ENCODE measurements at regions not wholly inside any gene's neighbourhood (a gene's known extent, or its start where the extent isn't known, plus 50 kb on each side); places are given as distances from the start of the nearest gene placed in this dataset.

DNA sequence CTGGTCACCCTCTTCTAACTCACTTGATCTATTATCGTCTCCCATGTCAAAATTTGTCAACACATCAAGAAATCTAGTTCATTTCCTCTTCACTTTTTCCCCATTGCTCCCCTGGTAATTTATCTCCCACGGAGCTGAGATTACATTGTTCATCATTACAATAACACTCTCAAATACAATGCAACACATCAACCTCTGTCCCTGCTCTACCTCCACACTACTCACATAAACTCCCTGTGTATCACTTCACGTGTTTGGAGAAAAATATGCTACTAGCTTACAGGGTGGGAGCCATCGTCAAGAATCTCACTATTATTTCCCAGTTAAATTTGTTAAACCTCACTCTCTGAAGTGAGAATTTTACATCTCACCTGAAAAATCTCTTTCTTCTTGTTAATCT is 1006.4 kb downstream of the ARAP2 start:
- no peak for DNase-seq

DNA sequence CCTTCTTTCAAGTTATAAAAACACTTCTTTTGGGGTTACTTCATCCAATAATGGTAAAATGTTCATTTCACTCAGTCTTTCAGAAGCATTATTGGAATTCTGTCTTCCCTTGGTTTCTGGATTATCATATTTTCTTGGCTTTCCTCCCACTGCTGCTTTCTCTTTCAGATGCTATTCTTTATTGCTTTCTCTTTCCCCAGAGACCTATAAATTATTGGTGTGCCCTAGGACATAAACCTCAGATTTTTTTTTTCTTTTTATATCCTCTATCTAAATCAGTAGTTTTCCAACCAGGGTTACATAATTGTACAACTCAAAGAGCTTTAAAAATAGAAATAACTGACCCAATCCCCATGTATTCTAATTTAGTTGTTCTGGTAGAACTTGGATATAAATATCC is 1005.5 kb downstream of the ARAP2 start:
- DNase-seq: no peak

DNA sequence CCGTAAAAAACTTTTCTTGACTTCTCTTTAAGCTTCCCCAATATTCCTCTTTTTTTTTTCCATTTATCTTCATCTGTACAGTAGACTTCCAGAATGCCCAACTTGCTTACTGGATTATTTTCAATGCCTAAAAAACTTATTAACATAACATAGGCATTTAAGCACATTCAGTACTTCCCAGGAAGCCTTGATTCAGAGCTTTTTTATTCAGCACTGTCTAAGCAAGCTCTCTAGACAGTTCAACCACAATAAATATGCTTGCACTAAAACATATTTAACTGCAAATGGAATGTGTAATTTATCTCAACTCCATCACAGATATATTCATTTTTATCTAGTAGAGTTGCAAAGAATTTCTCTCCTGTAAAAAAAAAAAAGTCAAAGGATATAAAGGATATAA is 997.8 kb downstream of the ARAP2 start:
- DNase-seq: no peak

DNA sequence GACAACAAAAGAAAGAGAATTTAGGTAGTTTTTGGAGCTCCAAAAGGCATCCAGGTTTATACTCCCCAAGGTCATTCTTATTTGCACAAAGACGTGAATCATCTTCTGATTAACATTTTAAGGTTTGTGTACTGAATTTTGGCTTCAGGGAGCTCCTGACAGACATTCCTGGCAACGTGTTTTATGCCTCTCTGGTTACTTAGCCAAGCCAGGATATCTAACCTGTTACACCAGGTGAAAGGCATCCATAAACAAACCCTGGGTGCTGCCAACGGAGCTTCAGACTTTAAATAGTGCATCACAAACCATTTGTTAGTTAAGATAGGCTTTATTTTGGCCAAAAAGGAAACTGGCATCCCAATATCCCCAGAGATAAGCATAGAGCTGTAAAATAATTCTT is 997.3 kb downstream of the ARAP2 start:
- DNase-seq: no peak

DNA sequence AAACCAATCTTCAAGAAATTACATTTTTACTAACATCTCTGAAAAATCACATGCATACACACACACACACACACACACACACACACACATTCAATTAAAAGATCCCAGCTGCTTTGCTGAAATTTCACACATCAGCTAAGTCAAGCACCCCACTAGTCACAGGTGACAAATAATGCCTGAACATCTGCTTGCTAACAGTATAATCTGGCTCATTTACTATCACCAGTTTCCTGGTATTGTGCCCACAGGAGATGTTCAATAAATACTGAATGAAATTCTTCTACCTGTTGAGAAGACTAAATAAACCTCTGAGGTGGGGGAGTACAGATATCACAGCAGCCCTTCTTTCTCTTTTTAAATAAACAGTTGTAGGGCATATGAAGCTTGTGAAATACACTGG is 994.0 kb downstream of the ARAP2 start:
- DNase-seq: no peak

DNA sequence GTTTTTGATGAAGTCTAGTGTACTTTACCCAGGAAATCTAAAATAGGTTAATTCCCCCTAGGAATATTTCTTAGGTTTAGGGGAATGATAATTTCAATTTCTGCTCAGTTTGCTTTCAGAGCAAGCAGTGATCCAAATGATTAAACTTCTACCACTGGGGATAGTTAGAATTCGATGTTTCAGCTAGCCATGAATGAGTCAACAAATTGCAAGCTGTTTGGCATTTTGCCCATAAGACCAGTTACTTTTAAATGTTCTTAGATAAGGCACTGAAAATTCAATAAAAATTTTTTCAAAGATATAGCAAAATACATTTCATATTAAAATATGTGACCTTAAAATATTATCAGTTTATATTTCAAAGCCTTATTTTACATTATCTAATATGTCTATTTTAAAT is 993.6 kb downstream of the ARAP2 start:
- peak; percentile 1 for DNase-seq

DNA sequence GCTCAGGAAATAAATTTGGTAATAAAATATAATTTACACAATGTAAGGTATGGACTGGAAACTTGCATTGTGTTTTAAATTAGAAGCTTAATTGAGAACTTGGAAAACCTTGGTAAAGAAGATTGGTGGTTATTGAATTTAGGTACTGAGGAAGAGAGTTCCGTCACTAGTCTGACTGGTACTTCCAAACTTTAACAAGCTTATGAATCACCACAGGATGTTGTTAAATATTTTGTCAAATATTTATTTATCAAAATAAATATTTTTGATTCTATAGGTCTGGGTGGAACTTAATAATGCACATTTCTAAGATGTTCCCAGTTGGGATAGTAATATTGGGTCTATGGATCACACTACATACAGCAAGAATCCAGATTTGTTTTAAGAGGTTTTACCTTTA is 992.2 kb downstream of the ARAP2 start:
- no peak for DNase-seq

DNA sequence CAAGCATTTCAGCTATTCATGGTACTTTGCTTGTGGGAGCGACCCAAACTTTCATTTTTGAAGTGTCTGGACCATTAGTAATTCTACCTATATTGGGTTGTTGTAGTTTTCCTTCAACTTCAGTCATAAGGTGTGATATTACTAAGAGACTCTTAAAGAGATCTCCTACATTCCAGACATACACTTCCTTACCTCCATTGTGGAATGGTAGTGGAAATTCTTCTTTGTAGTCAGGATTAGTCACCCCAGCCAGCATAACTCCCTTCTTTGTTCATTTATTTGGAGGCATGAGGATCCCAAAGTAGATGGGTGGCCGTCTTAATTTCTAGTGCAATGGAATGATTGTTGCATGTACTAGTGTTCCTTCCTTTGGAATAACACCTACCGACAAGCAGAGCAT is 991.4 kb downstream of the ARAP2 start:
- no peak for DNase-seq

DNA sequence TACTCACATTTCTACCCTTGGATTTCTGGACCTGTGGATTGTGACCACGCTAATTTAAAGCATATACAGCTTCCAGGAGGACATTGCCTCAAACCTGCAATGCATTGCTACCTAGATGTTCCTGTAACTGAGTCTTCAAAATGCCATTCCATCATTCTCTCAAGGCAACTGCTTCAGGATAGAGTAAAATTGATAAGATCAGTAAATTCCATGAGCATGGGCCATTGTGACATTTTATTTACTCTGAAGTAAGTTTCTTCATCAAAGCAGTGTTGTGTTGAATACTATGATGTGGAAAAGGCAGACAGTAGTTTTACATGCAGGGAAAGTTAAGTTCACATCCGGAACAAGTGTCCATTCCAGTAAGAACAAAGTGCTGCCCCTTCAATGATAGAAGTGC is 991.0 kb downstream of the ARAP2 start:
- no peak for DNase-seq

DNA sequence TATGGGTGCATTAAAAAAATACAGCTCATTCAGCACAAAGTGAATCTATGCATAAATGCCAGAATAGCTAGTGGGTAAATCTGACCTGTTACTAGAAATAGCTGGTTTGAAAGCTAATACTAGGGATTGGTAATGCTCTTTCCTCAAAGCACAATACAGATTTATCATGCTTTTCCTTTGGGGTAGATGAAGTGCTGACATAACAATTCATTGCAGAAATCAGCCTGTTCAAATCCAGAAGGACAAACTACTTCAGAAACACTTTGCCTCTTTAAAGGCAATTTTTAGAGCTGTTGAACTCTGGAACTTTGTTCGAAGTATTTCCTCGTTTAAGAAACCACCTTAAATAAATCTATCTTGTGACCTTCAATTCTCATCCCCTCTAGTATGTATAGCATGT is 957.9 kb downstream of the ARAP2 start:
- no peak for DNase-seq

DNA sequence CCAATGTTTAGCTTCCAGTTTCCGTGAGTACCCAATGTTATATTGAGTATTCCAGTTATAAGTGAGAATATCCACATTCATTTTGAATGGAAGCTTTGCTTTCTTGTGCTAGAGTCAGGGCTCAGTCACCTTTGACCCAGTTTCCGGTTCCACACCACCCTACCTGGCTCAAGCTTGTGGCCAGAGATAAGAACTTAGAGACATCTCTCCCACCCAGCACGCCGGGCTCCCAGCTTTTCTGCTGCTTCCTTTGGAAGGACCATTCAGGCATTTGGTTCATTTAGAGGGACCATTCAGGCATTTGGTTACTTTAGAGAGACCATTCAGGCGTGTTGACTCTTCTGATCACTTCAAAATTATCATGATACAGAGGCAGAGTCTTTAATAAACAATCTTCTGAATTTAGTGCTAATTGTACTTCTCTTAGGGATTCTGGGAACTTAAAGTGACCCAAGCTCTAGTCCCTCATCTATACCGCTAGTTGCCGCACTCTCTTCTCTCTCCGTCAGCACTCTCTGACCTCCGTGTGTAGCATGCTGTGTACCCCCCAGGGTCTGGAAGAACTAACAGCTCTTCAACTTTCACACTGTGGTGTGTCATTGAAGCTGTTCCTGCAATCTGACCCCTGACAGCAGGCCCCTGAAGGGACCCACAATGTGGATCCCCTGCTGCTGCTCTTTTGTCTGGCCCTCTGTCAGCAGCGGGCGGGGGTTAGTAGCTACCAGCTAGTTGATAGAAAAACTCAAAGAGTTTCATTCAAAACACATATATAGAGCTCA is 943.1 kb downstream of the ARAP2 start:
- no peak for DNase-seq

DNA sequence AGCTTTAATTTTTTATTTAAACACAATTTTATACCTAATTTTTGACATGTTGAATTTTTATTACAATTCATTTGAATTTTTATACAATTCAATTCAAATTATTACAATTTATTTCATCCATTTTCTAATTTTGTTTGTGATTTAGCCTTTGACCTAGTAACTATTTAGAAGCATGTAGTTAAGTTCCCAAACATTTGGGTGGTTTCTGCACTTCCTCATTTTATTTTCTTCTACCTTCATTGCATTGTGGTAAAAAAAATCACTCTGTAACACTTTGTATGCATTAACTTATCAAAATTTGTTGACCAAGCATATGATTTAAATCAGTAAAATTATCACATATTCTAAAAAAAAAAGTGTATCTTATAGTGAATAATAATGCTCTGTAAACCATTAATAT is 928.9 kb downstream of the ARAP2 start:
- DNase-seq: no peak

DNA sequence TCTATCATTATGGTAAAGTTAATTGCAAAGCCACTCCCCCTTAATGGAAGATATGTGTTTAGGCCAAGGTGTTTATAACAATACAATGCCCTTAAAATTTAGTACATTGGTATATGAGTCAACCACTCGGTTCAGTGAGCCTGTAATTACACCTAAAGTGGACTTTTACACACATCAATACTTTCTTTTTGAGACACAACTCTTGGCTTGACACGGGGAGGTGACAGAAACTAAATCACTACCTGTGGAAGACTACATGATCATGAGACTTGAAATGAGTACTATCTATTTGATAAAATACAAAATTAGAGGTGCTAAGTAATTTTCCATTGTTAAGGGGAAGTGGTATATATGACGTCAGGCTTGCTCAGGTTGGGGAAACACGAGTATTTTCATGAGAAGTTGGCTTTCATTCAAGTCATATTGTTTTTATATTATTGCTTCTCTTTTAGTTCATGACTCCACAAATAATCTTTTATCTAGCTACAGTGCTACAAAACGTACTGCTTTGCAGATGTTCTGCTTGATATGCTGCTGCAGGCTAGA is 918.3 kb downstream of the ARAP2 start:
- no peak for DNase-seq

DNA sequence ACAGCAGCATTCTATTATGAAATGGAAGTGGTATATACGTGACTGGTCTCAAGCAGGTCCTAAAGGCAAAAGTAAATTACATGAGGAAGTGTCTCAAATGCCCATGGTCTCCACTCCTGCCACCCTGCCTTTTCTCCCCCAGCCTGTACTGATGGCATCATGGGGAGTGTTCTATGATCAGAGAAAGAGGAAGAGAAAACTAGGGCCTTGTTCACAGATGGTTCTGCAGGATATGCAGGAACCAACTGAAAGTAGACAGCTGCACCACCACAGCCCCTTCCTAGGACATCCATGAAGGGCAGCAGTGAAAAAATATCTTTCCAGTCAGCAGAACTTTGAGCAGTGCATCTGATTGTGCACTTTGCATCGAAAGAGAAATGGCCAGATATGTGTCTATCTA is 901.5 kb downstream of the ARAP2 start:
- no peak for DNase-seq

DNA sequence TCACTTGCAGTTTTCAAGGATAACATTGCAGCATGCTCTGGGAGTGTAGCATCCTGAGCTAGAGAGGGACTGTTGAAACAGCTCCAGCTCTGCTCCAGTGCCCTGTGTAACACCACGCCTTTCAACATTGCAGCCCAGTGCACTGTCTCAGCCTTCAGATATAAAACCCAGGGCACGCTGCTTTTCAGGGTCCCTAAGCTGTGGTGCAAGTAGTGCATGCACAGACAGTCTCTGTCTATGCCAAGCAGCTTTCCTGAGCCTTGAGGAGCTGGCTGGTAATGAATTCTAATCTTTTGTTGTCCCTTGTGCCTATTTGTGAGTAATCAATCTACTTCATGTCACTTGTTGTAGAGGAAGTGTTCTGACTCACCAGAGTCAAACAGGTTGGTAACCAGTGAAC is 897.0 kb downstream of the ARAP2 start:
- no peak for DNase-seq

DNA sequence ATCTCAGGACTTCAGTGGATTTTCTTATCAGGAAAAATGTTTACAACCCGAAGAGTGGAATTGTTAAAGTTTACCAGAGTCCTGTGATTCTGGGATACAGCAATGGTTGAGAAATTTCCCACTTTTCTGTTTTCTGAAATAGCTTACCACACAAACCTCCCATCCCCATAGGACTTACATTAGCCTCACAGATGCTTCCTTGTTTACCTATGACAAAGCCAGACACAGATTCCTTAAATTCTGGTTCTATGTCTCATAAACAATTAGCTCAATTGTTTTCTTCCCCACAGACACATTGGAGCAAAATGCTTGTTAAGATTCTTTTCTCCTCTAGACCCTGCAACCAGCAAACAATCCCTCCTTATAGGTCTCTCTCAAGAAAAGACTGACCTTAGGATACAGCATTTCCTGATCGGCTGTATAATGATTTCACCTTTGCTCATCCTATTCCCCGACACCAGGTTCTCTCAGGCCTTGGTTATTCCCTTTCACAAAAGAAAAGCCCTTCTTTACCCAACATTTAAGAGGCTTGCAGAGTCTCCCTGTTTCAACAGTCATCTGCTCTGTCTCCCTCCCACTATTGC is 886.2 kb downstream of the ARAP2 start:
- DNase-seq: no peak

DNA sequence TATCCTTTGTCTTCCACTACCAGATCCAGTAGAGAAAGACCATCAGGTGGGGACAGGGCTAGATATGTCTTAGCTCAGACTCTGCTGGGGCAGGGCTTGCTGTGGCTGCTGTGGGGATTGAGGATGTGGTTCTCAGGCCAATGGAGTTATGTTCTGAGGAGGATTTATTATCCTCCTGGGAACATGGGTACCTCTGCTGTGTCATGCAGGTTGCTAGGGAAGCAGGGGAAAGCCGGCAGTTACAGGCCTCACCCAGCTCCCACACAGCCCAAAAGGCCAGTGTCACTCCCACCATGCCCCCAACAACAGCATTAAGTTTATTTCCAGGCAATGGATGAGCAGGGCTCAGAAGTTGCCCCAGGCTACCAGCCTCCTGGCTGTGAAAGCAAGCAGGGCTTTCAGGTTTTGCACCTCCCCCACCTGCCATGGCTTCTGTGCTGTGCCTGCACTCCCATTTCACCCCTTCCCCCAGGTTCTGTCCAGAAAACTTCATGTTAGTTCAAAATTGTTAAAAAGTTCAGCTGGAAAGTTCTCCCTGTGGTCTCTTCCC is 879.9 kb downstream of the ARAP2 start:
- DNase-seq: no peak

DNA sequence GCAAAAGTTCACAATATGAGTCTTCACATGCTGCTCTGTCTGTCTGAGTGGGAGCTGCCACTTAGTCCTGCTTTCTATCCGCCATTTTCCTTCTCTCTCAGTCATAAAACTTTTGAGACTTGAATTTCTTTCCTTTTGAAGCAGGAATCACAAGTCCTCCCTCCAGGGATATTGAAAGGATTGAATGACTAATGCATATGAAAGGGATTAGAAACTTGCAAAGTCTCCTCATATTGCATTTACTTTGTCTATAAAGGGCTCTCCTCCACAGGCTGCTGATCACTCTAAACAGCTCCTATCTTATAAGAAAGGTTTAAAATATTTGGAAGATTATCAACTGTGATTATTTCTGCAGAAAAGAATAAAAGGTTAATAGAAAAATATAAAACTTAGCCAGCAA is 879.1 kb downstream of the ARAP2 start:
- DNase-seq: no peak

DNA sequence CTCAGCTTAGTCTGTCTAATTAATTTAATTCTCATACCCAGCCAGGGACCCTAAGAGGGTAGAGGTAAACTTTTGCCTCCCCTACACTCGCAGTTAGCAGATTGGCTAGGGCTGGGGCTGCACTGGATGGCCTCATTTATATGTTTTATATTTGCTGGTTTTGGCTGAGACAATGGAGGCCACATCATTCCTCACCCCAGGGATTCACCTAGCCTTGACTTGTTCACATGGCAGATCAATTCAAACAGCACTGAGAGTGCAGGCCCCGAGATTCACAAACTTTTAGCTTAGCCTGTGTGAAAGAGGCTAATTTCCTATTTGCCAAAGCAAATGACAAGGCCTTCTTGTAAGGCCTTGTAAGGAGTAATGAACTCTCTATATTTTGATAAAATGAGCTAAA is 844.4 kb downstream of the ARAP2 start:
- no peak for DNase-seq

DNA sequence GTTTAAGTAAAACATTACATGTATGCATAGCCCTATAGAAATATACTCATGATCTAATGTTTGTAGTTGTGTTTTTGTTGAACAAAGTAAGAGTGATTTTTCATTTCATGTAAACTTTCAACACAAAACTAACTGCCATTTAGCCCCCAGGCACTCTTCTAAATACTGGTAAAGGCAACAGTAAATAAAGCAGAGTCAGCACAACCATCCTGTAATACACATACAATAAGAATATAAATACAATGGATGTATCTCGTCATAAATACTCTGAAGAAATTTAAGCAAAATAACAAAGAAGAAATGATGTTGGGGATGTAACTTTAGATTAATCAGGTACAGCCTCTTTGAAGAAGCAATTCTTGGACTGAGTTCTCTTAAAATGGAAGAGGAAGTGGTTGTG is 821.2 kb downstream of the ARAP2 start:
- DNase-seq: no peak

DNA sequence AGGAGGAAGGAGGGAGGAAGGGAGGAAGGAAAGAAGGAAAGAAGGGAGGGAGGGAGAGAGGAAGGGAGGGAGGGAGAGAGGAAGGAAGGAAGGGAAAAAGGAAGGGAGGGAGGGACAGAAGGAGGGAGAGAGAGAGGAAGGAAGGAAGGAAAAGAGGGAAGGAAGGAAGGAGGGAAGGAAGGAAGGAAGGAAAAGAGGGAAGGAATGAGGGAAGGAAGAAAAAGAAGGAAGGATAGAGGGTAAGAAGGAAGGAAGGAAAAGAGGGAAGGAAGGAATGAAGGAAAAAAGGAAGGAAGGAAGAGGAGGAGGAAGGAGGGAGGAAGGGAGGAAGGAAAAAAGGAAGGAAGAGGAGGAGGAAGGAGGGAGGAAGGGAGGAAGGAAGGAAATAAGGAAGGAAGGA is 796.8 kb downstream of the ARAP2 start:
- no peak for DNase-seq

DNA sequence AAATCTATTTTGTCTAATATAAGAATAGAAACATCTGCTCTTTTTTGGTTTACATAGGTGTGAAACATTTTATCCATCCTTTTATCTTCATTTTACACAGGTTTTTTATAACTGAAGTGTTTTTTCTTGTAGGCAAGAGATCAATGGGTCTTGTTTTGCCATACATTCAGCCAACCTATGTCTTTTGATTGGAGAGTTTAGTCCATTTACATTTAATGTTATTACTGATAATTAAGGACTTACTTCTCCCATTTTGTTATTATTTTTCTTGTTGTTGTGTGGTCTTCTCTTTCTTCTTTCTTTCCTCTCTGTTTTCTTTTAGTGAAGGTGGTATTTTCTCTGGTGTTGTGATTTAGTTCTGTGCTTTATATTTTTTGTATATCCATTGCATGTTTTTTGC is 785.3 kb downstream of the ARAP2 start:
- no peak for DNase-seq

DNA sequence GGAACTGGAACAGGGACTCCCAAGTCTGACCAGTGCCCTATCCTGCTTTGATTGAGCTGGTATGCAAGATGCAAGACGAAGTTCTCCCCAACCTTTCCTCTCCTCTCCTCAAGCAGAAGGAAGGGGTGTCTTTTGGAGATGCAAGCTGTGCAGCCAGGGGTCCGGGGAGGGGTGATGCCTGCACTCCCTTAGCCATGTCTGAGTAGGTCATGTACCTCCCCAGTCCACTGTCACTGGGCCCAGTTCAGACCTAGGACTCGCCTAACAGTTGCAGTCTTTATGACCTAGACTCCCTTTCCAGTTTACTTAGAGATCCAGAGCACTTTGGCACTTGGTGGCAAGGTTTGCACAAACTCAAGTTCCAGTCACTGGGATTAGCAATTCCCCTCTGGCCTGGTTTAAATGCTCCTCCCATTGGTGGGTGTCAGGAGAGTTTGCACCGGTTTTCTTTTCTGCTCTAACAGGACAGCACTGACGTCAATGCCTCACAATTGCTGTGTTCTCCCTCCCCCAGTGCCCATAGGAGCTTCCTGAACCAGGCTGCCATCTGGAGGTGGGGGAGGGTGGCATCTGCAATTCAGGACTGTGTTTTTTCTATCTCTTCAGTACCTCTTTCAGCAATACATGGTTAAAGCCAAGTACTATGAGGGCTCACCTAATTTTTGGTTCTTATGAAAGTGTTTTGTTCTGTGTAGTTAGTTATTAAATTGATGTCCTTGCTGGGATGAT is 782.2 kb downstream of the ARAP2 start:
- DNase-seq: no peak
